H1 (cell line): ENCODE measurements at regions not wholly inside any gene's neighbourhood (a gene's known extent, or its start where the extent isn't known, plus 50 kb on each side); places are given as distances from the start of the nearest gene placed in this dataset.

ENCODE experiments used
- ATF2 ChIP-seq: IDR thresholded peaks from 2 replicates; pipeline ENCODE4 v1.6.1; 2012; ENCODE audit warnings: low read length, inconsistent platforms
- CHD7 ChIP-seq: fragments of 300-600 bp; sonication (generic); IDR thresholded peaks from 2 replicates; pipeline ENCODE4 v1.7.1; 2012; ENCODE audit warnings: low read length, moderate library complexity, mild to moderate bottlenecking, inconsistent platforms; ENCODE audit not compliant: insufficient replicate concordance
- HDAC2 ChIP-seq, 2 experiments: fragments of 300-600 bp in 1 of 2; sonication (generic) in 1 of 2; IDR thresholded peaks; 2 replicates each; pipeline ENCODE4 v1.6.1; 2011 to 2012; ENCODE audit warnings: low read depth in 2 of 2, low read length in 2 of 2, mild to moderate bottlenecking in 2 of 2, moderate library complexity in 2 of 2, borderline replicate concordance in 1 of 2, inconsistent platforms in 1 of 2
- RFX5 ChIP-seq: IDR thresholded peaks from 2 replicates; pipeline ENCODE4 v1.6.1; 2011; ENCODE audit warnings: low read depth, low read length, improper control_type of control experiment, borderline replicate concordance
- SIRT6 ChIP-seq: IDR thresholded peaks from one replicate; pipeline ENCODE4 v1.7.1; 2012; ENCODE audit warnings: low read length, inconsistent platforms
- SP2 ChIP-seq: IDR thresholded peaks from 2 replicates; pipeline ENCODE4 v1.6.1; 2012; ENCODE audit warnings: mild to moderate bottlenecking, low read length, inconsistent platforms
- SP4 ChIP-seq: IDR thresholded peaks from 2 replicates; pipeline ENCODE4 v1.6.1; 2012; ENCODE audit warnings: low read length, inconsistent platforms

GRCh38 chr2:221361633-221362032 is 210.5 kb downstream of the EPHA4 start (continued):
- TF ChIP-seq RFX5: no peak
- TF ChIP-seq CHD7: no peak
- TF ChIP-seq SP2: no peak
- no peak for TF ChIP-seq SIRT6
- TF ChIP-seq HDAC2 (IDR thresholded peaks at IDR 0.05; ENCODE audit: borderline replicate concordance in 1 of 2, low read depth in 2 of 2, low read length in 2 of 2): no peak
- no peak for TF ChIP-seq ATF2
- TF ChIP-seq SP4: no peak
